A549 (cell line): ENCODE measurements at regions not wholly inside any gene's neighbourhood (a gene's known extent, or its start where the extent isn't known, plus 50 kb on each side); places are given as distances from the start of the nearest gene placed in this dataset.

Experiments used
- ATAC-seq, 2 experiments: fragments of 200-7000 bp in 1 of 2; fragments of >200 bp in 1 of 2; cut with Nextera tagmentation in 1 of 2; cut with Tn5 transposase in 1 of 2; 3 replicates each; pipeline versions ENCODE4 v1.8.0 to v1.9.1; 2018 to 2020; ENCODE audit warnings: mild to moderate bottlenecking in 1 of 2, moderate library complexity in 1 of 2
- CTCF ChIA-PET: fragments of 300-600 bp; sonication (Branson Sonifier 250); formaldehyde crosslinking; extraction: SDS; loops from one replicate; lab custom pipeline; 2021; ENCODE audit warnings: antibody characterized with exemption, inconsistent platforms; lab: Yijun Ruan, JAX
- POLR2A ChIA-PET: fragments of 350-600 bp; formaldehyde crosslinking; extraction: SDS; loops from one replicate; lab custom pipeline; 2021; ENCODE audit warnings: antibody characterized with exemption, inconsistent platforms; lab: Yijun Ruan, JAX
- DNase-seq, 2 experiments: peaks; one replicate each; pipeline versions ENCODE4 v3.0.0 to v3.0.0-alpha.2; 2011 to 2016; ENCODE audit warnings: low read depth in 1 of 2, low spot score in 1 of 2
- FAIRE-seq: peaks from 2 replicates; lab custom pipeline; 2011; peaks lifted over from hg19 to GRCh38; lab: Jason Lieb, UNC
- H3K27ac ChIP-seq, 2 experiments: fragments of >200 bp; sonication (Bioruptor Twin); formaldehyde crosslinking; 3 replicates each; pipeline ENCODE4 v1.5.1; 2016 to 2017
- H3K4me1 ChIP-seq: fragments of >200 bp; sonication (Bioruptor Twin); formaldehyde crosslinking; 3 replicates; pipeline ENCODE4 v1.6.1; 2016
- H3K4me2 ChIP-seq: fragments of >200 bp; sonication (Bioruptor Twin); formaldehyde crosslinking; 3 replicates; pipeline ENCODE4 v1.6.1; 2016
- H3K4me3 ChIP-seq: fragments of >200 bp; sonication (Bioruptor Twin); formaldehyde crosslinking; 3 replicates; pipeline ENCODE4 v1.5.1; 2016
- H3K9me3 ChIP-seq: fragments of >200 bp; sonication (Bioruptor Twin); formaldehyde crosslinking; 3 replicates; pipeline ENCODE4 v1.6.1; 2016
- CEBPB ChIP-seq, 2 experiments: fragments of >200 bp in 1 of 2; sonication (Bioruptor Twin) in 1 of 2; formaldehyde crosslinking in 1 of 2; IDR thresholded peaks; 2 replicates each; pipeline ENCODE4 v1.6.1; 2012 to 2016
- EHF ChIP-seq: fragments of 250-450 bp; sonication (Bioruptor Pico); IDR thresholded peaks from 2 replicates; pipeline ENCODE4 v1.5.0; 2020; ENCODE audit warnings: mild to moderate bottlenecking
- EP300 ChIP-seq, 2 experiments: fragments of >200 bp; sonication (Bioruptor Twin); formaldehyde crosslinking; IDR thresholded peaks; 2 replicates in 1 of 2; 3 replicates in 1 of 2; pipeline ENCODE4 v1.6.1; 2016 to 2017
- ESRRA ChIP-seq: fragments of 150-350 bp; IDR thresholded peaks from 2 replicates; pipeline ENCODE4 v1.6.1; 2014; ENCODE audit warnings: mild to moderate bottlenecking, low read length, borderline replicate concordance
- GATA3 ChIP-seq: IDR thresholded peaks from 2 replicates; pipeline ENCODE4 v1.6.1; 2012; ENCODE audit warnings: borderline replicate concordance
- HEYL ChIP-seq: fragments of 250-450 bp; sonication (Bioruptor Pico); IDR thresholded peaks from 2 replicates; pipeline ENCODE4 v1.8.0; 2021; ENCODE audit warnings: mild to moderate bottlenecking, moderate library complexity
- HOXB13 ChIP-seq: fragments of 250-450 bp; sonication (Bioruptor Pico); IDR thresholded peaks from 2 replicates; pipeline ENCODE4 v1.5.0; 2020; ENCODE audit warnings: low read depth, mild to moderate bottlenecking, moderate library complexity
- HOXB5 ChIP-seq: fragments of 250-450 bp; sonication (Bioruptor Pico); IDR thresholded peaks from 2 replicates; pipeline ENCODE4 v1.5.0; 2020; ENCODE audit warnings: mild to moderate bottlenecking, moderate library complexity
- JUNB ChIP-seq: fragments of >200 bp; sonication (Bioruptor Twin); formaldehyde crosslinking; IDR thresholded peaks from 2 replicates; pipeline ENCODE4 v1.6.1; 2016
- KDM1A ChIP-seq: fragments of 200-600 bp; sonication (generic); IDR thresholded peaks from 2 replicates; pipeline ENCODE4 v1.6.1; 2016; ENCODE audit warnings: low read depth, mild to moderate bottlenecking
- MAZ ChIP-seq: fragments of 150-350 bp; IDR thresholded peaks from 2 replicates; pipeline ENCODE4 v1.6.1; 2014; ENCODE audit warnings: antibody characterized with exemption, low read depth, low read length, borderline replicate concordance
- MYC ChIP-seq: IDR thresholded peaks from 2 replicates; pipeline ENCODE4 v1.6.1; 2012; ENCODE audit warnings: mild to moderate bottlenecking, inconsistent platforms, low read length, improper control_type of control experiment, borderline replicate concordance
- NPAS2 ChIP-seq: fragments of 250-450 bp; sonication (Bioruptor Pico); IDR thresholded peaks from 2 replicates; pipeline ENCODE4 v1.8.0; 2022; ENCODE audit warnings: mild to moderate bottlenecking, moderate library complexity, borderline replicate concordance
- POLR2AphosphoS2 ChIP-seq: conservative IDR thresholded peaks from 2 replicates; pipeline ENCODE4 v1.6.1; 2012; ENCODE audit warnings: low read length, improper control_type of control experiment, inconsistent platforms
- RARB ChIP-seq: fragments of 250-450 bp; sonication (Bioruptor Pico); IDR thresholded peaks from 2 replicates; pipeline ENCODE4 v1.8.0; 2021; ENCODE audit warnings: mild to moderate bottlenecking, moderate library complexity
- TFCP2L1 ChIP-seq: fragments of 250-450 bp; sonication (Bioruptor Pico); IDR thresholded peaks from 2 replicates; pipeline ENCODE4 v1.5.0; 2021; ENCODE audit warnings: mild to moderate bottlenecking
- TP53 ChIP-seq: fragments of 250-450 bp; sonication (Bioruptor Pico); IDR thresholded peaks from 2 replicates; pipeline ENCODE4 v1.5.0; 2021; ENCODE audit warnings: mild to moderate bottlenecking, moderate library complexity
- USF2 ChIP-seq: fragments of 450-650 bp; IDR thresholded peaks from 2 replicates; pipeline ENCODE4 v1.6.1; 2014; ENCODE audit warnings: antibody characterized with exemption
- WGBS: methylation state at CpG from one replicate; pipeline ENCODE4 v1.1.6; 2017; ENCODE audit errors: missing lambda C conversion rate; 5-methylcytosine and 5-hydroxymethylcytosine counted together
- TF ChIP-seq, protein P1 (sequence below): fragments of 150-350 bp; IDR thresholded peaks from 2 replicates; pipeline ENCODE4 v1.6.1; 2014; ENCODE audit warnings: low read depth, mild to moderate bottlenecking, low read length
- TF ChIP-seq, protein P2 (sequence below): fragments of 250-450 bp; sonication (Bioruptor Pico); IDR thresholded peaks from 2 replicates; pipeline ENCODE4 v1.5.0; 2021; ENCODE audit warnings: mild to moderate bottlenecking, moderate library complexity, borderline replicate concordance

- H3K27ac ChIP-seq: no peak overlapping the region
- FAIRE-seq: no peak
Measured at GRCh38 chr2:220272656-220273055, 645.2 kb downstream of the SLC4A3 start.

DNA sequence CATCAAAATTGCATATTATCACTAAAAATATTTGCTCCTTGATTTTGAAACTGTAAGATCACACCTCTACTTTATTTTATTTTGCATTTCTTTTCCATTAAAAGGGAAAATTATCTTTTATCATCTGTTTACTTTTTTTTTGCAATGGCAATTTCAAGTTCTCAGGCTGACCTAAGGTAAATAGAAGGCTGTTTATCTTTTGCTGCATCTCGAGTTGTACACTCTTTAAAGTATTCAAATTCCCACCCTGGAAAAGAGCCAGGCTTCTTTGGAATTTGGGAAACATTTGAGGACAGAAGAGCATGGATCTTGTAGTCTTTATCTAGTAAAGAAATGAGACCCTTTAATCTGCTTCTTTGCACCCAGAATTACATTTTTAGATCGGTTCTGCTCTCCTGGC, 645.7 kb downstream of the SLC4A3 start:
- no peak for ATAC-seq
- H3K4me1 ChIP-seq: peaks cover 50% of the 10 kb centered on the region
- FAIRE-seq: no peak
- no peak overlapping the region for H3K27ac ChIP-seq
- no peaks in the 10 kb centered on the region for H3K9me3 ChIP-seq
- WGBS: 29% methylated on average over 2 of the region's 2 CpGs
- peak in 1 of 2 experiments; percentile 20 for DNase-seq
- POLR2A ChIA-PET: no interaction called here
- H3K4me2 ChIP-seq: peak overlapping the region; percentile 17
- TF ChIP-seq GATA3 (peak; percentile 96), CEBPB (IDR thresholded peaks at IDR 0.05) (peak in 1 of 2 experiments; percentile 51; a peak in 1 of 4 replicates)
- TF ChIP-seq, protein P1, sequence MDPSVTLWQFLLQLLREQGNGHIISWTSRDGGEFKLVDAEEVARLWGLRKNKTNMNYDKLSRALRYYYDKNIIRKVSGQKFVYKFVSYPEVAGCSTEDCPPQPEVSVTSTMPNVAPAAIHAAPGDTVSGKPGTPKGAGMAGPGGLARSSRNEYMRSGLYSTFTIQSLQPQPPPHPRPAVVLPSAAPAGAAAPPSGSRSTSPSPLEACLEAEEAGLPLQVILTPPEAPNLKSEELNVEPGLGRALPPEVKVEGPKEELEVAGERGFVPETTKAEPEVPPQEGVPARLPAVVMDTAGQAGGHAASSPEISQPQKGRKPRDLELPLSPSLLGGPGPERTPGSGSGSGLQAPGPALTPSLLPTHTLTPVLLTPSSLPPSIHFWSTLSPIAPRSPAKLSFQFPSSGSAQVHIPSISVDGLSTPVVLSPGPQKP: no peak
- CTCF ChIA-PET: no interaction called here
- no peak overlapping the region for H3K4me3 ChIP-seq

More at GRCh38 chr2:220272656-220273055, 645.2 kb downstream of the SLC4A3 start:
- H3K4me2 ChIP-seq: peak overlapping the region; percentile 17; the same call in 2 of the 3 replicates
- H3K4me1 ChIP-seq: peaks cover 48% of the 10 kb centered on the region
- DNase-seq: no peak
- no peak for TF ChIP-seq HOXB13 (CRISPR knock-in tag)
- TF ChIP-seq JUNB: 0 out of 2 replicates have a peak, but pooled peaks have one; percentile 24
- no peak overlapping the region for H3K4me3 ChIP-seq
- no peaks in the 10 kb centered on the region for H3K9me3 ChIP-seq
- POLR2A ChIA-PET: no interaction called here
- ATAC-seq: no peak
- CTCF ChIA-PET: no interaction called here

DNA sequence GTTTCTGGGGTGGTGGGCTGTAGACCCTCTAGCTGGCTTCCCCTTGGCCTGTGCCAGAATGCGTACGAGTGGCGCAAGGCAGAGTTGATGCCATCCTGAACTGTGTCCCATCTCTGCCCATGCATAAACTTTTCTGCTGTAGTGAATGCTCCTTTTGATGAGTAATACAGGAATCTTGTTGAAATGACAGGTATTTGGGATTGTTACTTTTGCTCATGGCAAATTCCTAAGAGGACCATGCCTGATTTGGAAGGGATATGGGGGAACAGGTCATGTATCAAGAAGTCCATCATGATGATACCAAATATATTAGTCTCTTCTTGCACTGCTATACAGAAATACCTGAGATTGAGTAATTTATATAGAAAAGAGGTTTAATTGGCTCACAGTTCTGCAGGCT, 648.0 kb downstream of the SLC4A3 start:
- Histone ChIP-seq H3K4me1 (peaks cover 72% of the 10 kb centered on the region), H3K4me3 (no peak overlapping the region), H3K27ac (peak overlapping the region in 1 of 2 experiments; percentile 89; a peak in 4 of 6 replicates), H3K4me2 (peak overlapping the region; percentile 72; the same call in 2 of the 3 replicates), H3K9me3 (no peaks in the 10 kb centered on the region)
- TF ChIP-seq EP300 (IDR thresholded peaks at IDR 0.05) (no peak), GATA3 (peak; percentile 66; the same call in 1 of the 2 replicates)
- 91% methylated on average over 3 of the region's 3 CpGs for WGBS
- FAIRE-seq (no peak), ATAC-seq (no peak; a peak in 1 of 6 replicates), DNase-seq (peak in 1 of 2 experiments; percentile 24)
- ChIA-PET POLR2A (no interaction called here), CTCF (no interaction called here)

GRCh38 chr2:220276741-220277444, 649.5 kb downstream of the SLC4A3 start:
- ChIA-PET POLR2A (interaction anchor here (1.5 kb wide), 1 partner anchor 48 kb away, joined by 5 read pairs; no protein-coding TSS in a partner anchor), CTCF (interaction anchor here (1.0 kb wide), 2 partner anchors 9 to 539 kb away, joined by 3 read pairs; no protein-coding TSS in a partner anchor)
- no peaks in the 10 kb centered on the region for H3K9me3 ChIP-seq
- TF ChIP-seq HOXB13 (CRISPR knock-in tag) (peak; percentile 48; the same call in 1 of the 2 replicates), HOXB5 (CRISPR knock-in tag) (0 out of 2 replicates have a peak, but pooled peaks have one; percentile 45), TP53 (no peak)
- ATAC-seq: peak; percentile 54 to 62; a peak in 5 of 6 replicates
- peak overlapping the region; percentile 72 for H3K4me2 ChIP-seq
- no peak overlapping the region for H3K4me3 ChIP-seq
- FAIRE-seq: no peak
- H3K27ac ChIP-seq: peak overlapping the region; percentile 63 to 89
- peaks cover 69% of the 10 kb centered on the region for H3K4me1 ChIP-seq
- DNase-seq: no peak
- 61% methylated on average over 2 of the region's 2 CpGs for WGBS

- DNase-seq (peak; percentile 71 to 93), FAIRE-seq (peak; percentile 79), ATAC-seq (peak; percentile 91 to 94)
- Histone ChIP-seq H3K4me3 (no peak overlapping the region), H3K9me3 (no peaks in the 10 kb centered on the region), H3K27ac (peak overlapping the region; percentile 63 to 89), H3K4me2 (peak overlapping the region; percentile 72), H3K4me1 (peaks cover 67% of the 10 kb centered on the region)
- 1% methylated on average over 3 of the region's 3 CpGs for WGBS
- ChIA-PET POLR2A (interaction anchor here (1.5 kb wide), 1 partner anchor 49 kb away, joined by 5 read pairs; no protein-coding TSS in a partner anchor), CTCF (interaction anchor here (1.0 kb wide), 1 partner anchor 9 kb away, joined by 3 read pairs; no protein-coding TSS in a partner anchor)
- no peak for TF ChIP-seq TFCP2L1 (CRISPR knock-in tag)
- TF ChIP-seq RARB (CRISPR knock-in tag): peak; percentile 75; the same call in 1 of the 2 replicates
- no peak for TF ChIP-seq ESRRA
- no peak for TF ChIP-seq MAZ
- TF ChIP-seq HEYL (CRISPR knock-in tag): no peak
- no peak for TF ChIP-seq EHF (CRISPR knock-in tag)
- no peak for TF ChIP-seq USF2
- no peak for TF ChIP-seq MYC
- no peak for TF ChIP-seq KDM1A
- TF ChIP-seq, protein P2, sequence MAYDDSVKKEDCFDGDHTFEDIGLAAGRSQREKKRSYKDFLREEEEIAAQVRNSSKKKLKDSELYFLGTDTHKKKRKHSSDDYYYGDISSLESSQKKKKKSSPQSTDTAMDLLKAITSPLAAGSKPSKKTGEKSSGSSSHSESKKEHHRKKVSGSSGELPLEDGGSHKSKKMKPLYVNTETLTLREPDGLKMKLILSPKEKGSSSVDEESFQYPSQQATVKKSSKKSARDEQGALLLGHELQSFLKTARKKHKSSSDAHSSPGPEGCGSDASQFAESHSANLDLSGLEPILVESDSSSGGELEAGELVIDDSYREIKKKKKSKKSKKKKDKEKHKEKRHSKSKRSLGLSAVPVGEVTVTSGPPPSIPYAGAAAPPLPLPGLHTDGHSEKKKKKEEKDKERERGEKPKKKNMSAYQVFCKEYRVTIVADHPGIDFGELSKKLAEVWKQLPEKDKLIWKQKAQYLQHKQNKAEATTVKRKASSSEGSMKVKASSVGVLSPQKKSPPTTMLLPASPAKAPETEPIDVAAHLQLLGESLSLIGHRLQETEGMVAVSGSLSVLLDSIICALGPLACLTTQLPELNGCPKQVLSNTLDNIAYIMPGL: no peak
- TF ChIP-seq NPAS2: no peak
- no peak for TF ChIP-seq POLR2AphosphoS2
Measured at GRCh38 chr2:220277445-220277975, 650.1 kb downstream of the SLC4A3 start.
